Thyroid gland (tissue), 4 donors: ENCODE measurements at regions not wholly inside any gene's neighbourhood (a gene's known extent, or its start where the extent isn't known, plus 50 kb on each side); places are given as distances from the start of the nearest gene placed in this dataset.

Source experiments
- CTCF ChIP-seq, 6 experiments: fragments of 200-600 bp in 3 of 6; fragments of 450-650 bp in 3 of 6; sonication (generic) in 3 of 6; IDR thresholded peaks; one replicate each; pipeline ENCODE4 v1.5.1; 2016 to 2019; ENCODE audit warnings: antibody characterized with exemption in 6 of 6, mild to moderate bottlenecking in 2 of 6, inconsistent platforms in 1 of 6, moderate library complexity in 1 of 6
- POLR2A ChIP-seq, 2 donors: fragments of 450-650 bp; IDR thresholded peaks; one replicate each; pipeline ENCODE4 v1.6.1; 2017; ENCODE audit warnings: antibody characterized with exemption in 2 of 2, mild to moderate bottlenecking in 2 of 2, moderate library complexity in 1 of 2

DNA sequence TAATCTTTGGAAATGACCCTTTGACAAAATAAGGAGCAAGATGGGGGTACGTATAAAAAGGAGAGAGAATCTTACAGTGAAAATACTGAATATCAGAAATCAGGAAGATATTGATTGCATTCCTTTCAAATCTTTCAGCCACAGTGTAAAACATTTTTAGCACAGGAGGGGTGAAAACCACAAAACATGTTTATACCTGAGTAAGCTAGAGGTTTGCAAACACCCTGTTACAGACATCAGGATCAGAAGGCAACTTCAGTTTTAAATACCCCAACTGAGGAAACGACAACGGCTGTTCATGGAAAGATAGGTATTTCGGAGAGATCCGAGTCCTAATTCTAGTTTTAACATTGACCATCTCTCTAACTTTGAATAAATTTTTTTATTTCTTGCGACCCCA lies 69.1 kb upstream of the ITGB1 start:
- TF ChIP-seq POLR2A (IDR thresholded peaks at IDR 0.05) (no peak), CTCF (IDR thresholded peaks at IDR 0.05) (no peak)
